Ovary (tissue), 3 donors: ENCODE measurements at regions not wholly inside any gene's neighbourhood (a gene's known extent, or its start where the extent isn't known, plus 50 kb on each side); places are given as distances from the start of the nearest gene placed in this dataset.

Experiments used
- CTCF ChIP-seq, 3 donors: fragments of 450-650 bp in 2 of 3; fragments of 200-600 bp in 1 of 3; IDR thresholded peaks; one replicate each; pipeline versions ENCODE4 v1.5.1 to v1.8.0; 2016 to 2022; ENCODE audit warnings: antibody characterized with exemption in 3 of 3, mild to moderate bottlenecking in 1 of 3
- EP300 ChIP-seq: sonication (generic); formaldehyde crosslinking; IDR thresholded peaks from one replicate; pipeline ENCODE4 v1.6.1; 2017; ENCODE audit warnings: antibody characterized with exemption
- POLR2A ChIP-seq: fragments of 450-650 bp; IDR thresholded peaks from one replicate; pipeline ENCODE4 v1.6.1; 2017; ENCODE audit warnings: antibody characterized with exemption, mild to moderate bottlenecking, moderate library complexity
- donor health status: DM: no; HTN: no; CAD: no.

- TF ChIP-seq CTCF (IDR thresholded peaks at IDR 0.05) (no peak), POLR2A (no peak), EP300 (no peak)
These were observed 110.7 kb downstream of the QPCT start for GRCh38 chr2:37454851-37455762.
